ENCODE measurements at regions not wholly inside any gene's neighbourhood (a gene's known extent, or its start where the extent isn't known, plus 50 kb on each side); places are given as distances from the start of the nearest gene placed in this dataset.

GRCh38 chr10:54958844-54959243, 157.8 kb upstream of the PCDH15 start:
- ATAC-seq (ENCODE audit: poor library complexity) (no peak), DNase-seq (no peak)
- ChIA-PET CTCF (no interaction called here), POLR2A (no interaction called here)
- no peaks in the 10 kb centered on the region for H3K4me1 ChIP-seq (ENCODE audit: insufficient read depth, low read length)
- Mint-ChIP-seq H3K27ac (no peak overlapping the region), H3K4me1 (ENCODE audit: low read depth) (no peaks in the 10 kb centered on the region), H3K4me3 (no peak overlapping the region), H3K36me3 (ENCODE audit: low read depth) (no peaks in the 10 kb centered on the region), H3K9me3 (peaks cover 3% of the 10 kb centered on the region), H3K27me3 (no peaks in the 10 kb centered on the region)
- H3K4me3 ChIP-seq (ENCODE audit: low read length): no peak overlapping the region
- no peak for TF ChIP-seq CTCF (IDR thresholded peaks at IDR 0.05)
- no peak overlapping the region for H3K27ac ChIP-seq (ENCODE audit: low read depth in 1 of 2, low read length in 2 of 2)
- H3K27me3 ChIP-seq (ENCODE audit: control insufficient read depth in 1 of 2, insufficient read depth in 2 of 2, low read length in 2 of 2): no peaks in the 10 kb centered on the region
- H3K36me3 ChIP-seq (ENCODE audit: insufficient read depth, low read length): no peaks in the 10 kb centered on the region
- peaks cover 0 to 13% of the 10 kb centered on the region in 2 experiments for H3K9me3 ChIP-seq (ENCODE audit: control insufficient read depth in 1 of 2, insufficient read depth in 1 of 2, low read length in 2 of 2)
- intact Hi-C loops (cut with DNase I, micrococcal nuclease): no loop called here

- no peak overlapping the region for H3K27ac Mint-ChIP-seq
- Histone ChIP-seq H3K4me3 (ENCODE audit: low read length) (no peak overlapping the region), H3K9me3 (ENCODE audit: control insufficient read depth in 1 of 2, insufficient read depth in 1 of 2, low read length in 2 of 2) (no peaks in the 10 kb centered on the region), H3K36me3 (ENCODE audit: insufficient read depth, low read length) (no peaks in the 10 kb centered on the region), H3K4me1 (ENCODE audit: insufficient read depth, low read length) (no peaks in the 10 kb centered on the region), H3K27ac (ENCODE audit: low read depth in 1 of 2, low read length in 2 of 2) (no peak overlapping the region), H3K27me3 (ENCODE audit: control insufficient read depth in 1 of 2, insufficient read depth in 2 of 2, low read length in 2 of 2) (no peaks in the 10 kb centered on the region)
- intact Hi-C loops (cut with DNase I, micrococcal nuclease): no loop called here
- peaks cover 10% of the 10 kb centered on the region for H3K9me3 Mint-ChIP-seq
- ChIA-PET CTCF (no interaction called here), POLR2A (no interaction called here)
- no peak for TF ChIP-seq CTCF (IDR thresholded peaks at IDR 0.05)
- DNase-seq: no peak
- no peaks in the 10 kb centered on the region for H3K4me1 Mint-ChIP-seq (ENCODE audit: low read depth)
- no peak for ATAC-seq (ENCODE audit: poor library complexity)
- H3K27me3 Mint-ChIP-seq: no peaks in the 10 kb centered on the region
- H3K36me3 Mint-ChIP-seq (ENCODE audit: low read depth): no peaks in the 10 kb centered on the region
- no peak overlapping the region for H3K4me3 Mint-ChIP-seq
Observed at GRCh38 chr10:54947605-54948004, 146.6 kb upstream of the PCDH15 start.

- no peaks in the 10 kb centered on the region for H3K4me1 Mint-ChIP-seq (ENCODE audit: low read depth)
- ATAC-seq (ENCODE audit: poor library complexity) (no peak), DNase-seq (no peak)
- H3K27ac Mint-ChIP-seq: no peak overlapping the region
- no peak overlapping the region for H3K4me3 Mint-ChIP-seq
- no peaks in the 10 kb centered on the region for H3K36me3 Mint-ChIP-seq (ENCODE audit: low read depth)
- Histone ChIP-seq H3K4me3 (ENCODE audit: low read length) (no peak overlapping the region), H3K27me3 (ENCODE audit: control insufficient read depth in 1 of 2, insufficient read depth in 2 of 2, low read length in 2 of 2) (no peaks in the 10 kb centered on the region), H3K27ac (ENCODE audit: low read depth in 1 of 2, low read length in 2 of 2) (no peak overlapping the region), H3K9me3 (ENCODE audit: control insufficient read depth in 1 of 2, insufficient read depth in 1 of 2, low read length in 2 of 2) (peaks cover 0 to 3% of the 10 kb centered on the region in 2 experiments), H3K4me1 (ENCODE audit: insufficient read depth, low read length) (no peaks in the 10 kb centered on the region), H3K36me3 (ENCODE audit: insufficient read depth, low read length) (no peaks in the 10 kb centered on the region)
- intact Hi-C loops (cut with DNase I, micrococcal nuclease): no loop called here
- H3K27me3 Mint-ChIP-seq: no peaks in the 10 kb centered on the region
- ChIA-PET POLR2A (no interaction called here), CTCF (no interaction called here)
- no peak for TF ChIP-seq CTCF (IDR thresholded peaks at IDR 0.05)
- peaks cover 11% of the 10 kb centered on the region for H3K9me3 Mint-ChIP-seq
Observed at GRCh38 chr10:54940418-54940817, 139.4 kb upstream of the PCDH15 start.
